HG03280 (cell line): ENCODE measurements at regions not wholly inside any gene's neighbourhood (a gene's known extent, or its start where the extent isn't known, plus 50 kb on each side); places are given as distances from the start of the nearest gene placed in this dataset.

Experiments
- ATAC-seq: cut with Tn5 transposase; IDR thresholded peaks from one replicate; pipeline ENCODE4 v1.9.1; 2021; ENCODE audit warnings: mild to moderate bottlenecking, moderate library complexity; ENCODE audit not compliant: unreplicated experiment

DNA sequence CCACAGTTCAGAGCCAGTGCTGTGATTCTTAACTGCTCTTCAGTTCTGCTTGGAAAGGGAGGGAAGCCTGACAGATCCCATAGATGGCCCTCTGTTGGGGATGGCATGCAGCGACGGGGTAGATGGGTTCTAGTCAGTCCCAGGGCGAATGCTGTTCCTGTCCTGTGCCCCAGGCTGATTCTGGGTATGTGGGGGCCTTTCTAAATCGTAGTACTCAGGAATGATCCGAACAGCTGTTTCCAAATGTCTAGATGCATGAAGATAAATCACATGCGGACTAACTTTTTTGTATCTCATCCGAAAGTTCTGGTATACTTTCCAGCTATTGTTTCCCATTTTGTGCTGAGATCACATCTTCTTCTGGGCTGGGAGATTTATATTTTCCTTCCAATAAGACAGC, 186.0 kb upstream of the MKI67 start:
- no peak for ATAC-seq

DNA sequence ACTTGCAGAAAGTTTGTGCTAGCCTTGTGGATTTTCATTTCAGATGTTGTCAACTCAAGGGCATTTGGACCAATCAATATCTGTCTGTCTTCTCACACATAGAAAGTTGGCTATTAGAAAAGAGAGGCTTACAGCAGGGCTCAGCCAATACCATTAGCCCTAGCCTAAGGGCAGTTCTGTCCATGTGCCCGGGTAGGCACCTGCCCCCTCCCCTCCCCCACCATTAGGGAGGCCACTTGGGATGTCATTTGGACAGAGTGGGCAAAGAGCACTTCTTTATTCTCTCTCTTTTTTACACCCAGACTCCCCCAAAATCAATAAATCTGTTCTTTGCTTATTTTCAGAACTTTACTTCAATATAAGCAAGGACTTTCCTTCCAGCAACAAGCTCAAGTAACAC, 188.5 kb upstream of the MKI67 start:
- no peak for ATAC-seq

DNA sequence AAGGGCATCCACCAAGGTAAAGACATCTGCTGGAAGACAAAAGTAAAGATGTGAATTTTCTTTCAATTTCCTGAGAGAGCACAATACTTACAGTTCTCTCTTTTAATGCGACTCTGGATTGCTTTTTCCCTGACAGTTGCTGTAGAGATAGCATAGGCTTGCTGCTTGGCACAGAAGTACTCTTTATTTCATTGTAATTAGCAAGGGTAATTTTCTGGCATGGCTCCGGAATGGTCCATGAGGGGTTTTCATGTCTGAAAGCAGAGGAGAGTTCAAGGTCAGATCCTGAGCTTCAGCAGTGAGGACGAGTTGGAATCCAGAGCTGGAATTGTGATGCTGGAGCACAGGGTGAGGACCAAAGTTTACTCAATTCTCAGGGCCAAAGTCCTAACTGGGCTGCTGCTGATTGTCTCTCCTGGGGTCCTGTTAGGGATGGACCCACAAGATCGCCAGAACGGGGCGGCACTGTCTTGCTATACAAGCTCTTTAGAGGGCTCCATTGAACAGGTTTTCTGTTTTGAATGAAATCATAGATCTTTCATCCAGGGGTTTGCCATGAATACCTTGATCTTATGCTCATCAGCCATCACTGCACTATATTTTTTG, 190.0 kb upstream of the MKI67 start:
- no peak for ATAC-seq

- no peak for ATAC-seq
These were observed 190.7 kb upstream of the MKI67 start for GRCh38 chr10:128316925-128317324.

DNA sequence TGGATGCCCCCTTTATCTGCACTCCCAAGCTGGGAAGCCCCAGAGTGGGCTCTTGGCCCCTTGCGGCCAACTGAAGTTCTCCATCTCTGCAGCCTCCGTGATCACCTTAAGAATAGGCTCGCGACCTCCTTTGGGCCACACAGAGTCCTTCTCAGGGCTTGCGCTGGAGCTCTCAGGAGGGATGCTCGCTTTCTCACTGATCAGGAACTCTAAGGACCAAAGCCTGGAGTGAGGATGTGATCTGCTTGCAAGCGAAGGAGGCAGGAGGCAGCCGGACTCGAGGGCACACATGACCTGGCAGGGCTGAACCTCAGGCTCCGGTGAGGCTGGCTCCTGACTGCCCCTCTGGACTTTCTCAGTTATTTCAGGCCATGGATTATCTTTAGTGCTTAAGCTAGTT, 192.1 kb upstream of the MKI67 start:
- no peak for ATAC-seq

DNA sequence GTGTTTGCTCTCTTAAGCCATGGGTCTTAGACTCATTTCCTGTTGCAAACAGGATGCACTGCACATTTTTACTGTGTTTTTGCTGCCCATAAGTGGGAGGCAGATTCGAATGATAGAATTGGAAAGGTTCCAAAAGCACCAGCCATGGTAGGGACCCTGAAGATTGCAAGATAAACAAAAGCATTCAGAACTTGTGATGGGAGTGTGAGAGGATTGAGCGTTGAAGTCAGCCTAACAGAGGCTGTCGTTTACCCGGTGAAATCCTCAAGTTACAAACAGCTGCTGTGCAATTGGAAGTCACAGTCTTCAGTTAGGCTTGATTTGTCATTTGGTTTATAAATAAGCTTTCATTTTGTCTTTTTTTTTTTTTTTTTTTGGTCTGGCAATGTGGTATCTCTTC, 192.7 kb upstream of the MKI67 start:
- no peak for ATAC-seq

DNA sequence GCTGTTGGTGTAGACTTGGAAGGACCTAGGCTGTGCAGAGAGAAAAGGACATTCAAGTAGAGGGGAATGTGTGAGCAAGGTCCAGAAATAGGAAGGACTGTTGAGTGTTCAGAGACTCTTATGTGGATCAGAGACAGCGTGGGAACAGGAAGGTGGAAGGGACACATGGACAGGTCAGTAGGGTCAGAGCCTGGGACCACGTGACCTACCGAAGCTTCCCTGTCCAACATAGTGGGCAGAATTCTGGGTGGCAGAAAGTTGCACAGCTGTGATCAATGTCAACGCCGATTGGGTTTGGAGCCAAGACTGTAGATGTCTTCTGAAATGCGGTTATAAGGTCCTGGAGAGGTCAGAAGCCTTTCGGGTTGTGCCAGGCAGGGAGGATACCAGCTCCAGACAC, 195.9 kb upstream of the MKI67 start:
- no peak for ATAC-seq

GRCh38 chr10:128322950-128323349, 196.7 kb upstream of the MKI67 start:
- no peak for ATAC-seq

DNA sequence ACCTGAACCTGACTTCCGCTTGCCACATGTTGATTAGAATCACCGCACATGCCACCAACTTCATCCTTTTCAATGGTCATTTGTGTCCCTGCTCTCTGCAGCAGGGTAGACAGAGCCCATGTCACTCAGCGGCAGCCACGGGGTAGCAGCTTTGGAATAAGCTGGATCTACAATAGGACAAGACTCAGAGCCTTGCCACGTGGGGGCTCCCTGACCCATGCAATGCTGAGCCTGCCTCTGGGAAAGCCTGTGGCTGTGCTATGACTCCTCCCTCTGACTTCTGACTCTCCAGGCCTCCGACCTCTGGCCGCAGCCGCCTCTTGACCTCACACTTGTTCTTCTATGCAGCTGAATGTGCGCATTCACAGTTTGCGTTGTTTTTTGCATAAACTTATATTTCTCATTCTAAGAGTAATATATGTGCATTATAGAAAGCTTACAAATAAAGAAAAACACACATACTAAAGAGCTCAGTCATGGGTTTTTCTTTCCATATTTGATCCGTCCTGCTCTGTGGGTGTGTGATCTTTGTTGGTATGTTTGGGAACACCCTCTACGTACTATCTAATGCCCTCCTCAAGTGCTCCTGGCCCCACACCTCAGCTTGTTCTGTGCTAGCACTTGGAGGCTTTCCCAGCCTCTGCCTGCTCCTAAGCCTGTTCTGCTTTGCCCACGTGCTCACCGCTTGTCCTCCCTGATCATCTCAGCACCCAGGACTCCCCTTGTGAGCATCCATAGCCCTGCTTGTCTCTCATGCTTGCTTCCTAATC, 198.0 kb upstream of the MKI67 start:
- no peak for ATAC-seq

- no peak for ATAC-seq
These were observed 199.6 kb upstream of the MKI67 start for GRCh38 chr10:128325788-128326187.

GRCh38 chr10:128326251-128326650, 200.0 kb upstream of the MKI67 start:
- no peak for ATAC-seq

GRCh38 chr10:128326851-128327250, 200.6 kb upstream of the MKI67 start:
- no peak for ATAC-seq

- no peak for ATAC-seq
These were observed 210.2 kb upstream of the MKI67 start for GRCh38 chr10:128336401-128336800.

GRCh38 chr10:128337860-128338378, 211.7 kb upstream of the MKI67 start:
- no peak for ATAC-seq

GRCh38 chr10:128338951-128339350, 212.7 kb upstream of the MKI67 start:
- no peak for ATAC-seq

- no peak for ATAC-seq
These were observed 213.5 kb upstream of the MKI67 start for GRCh38 chr10:128339753-128340152.

DNA sequence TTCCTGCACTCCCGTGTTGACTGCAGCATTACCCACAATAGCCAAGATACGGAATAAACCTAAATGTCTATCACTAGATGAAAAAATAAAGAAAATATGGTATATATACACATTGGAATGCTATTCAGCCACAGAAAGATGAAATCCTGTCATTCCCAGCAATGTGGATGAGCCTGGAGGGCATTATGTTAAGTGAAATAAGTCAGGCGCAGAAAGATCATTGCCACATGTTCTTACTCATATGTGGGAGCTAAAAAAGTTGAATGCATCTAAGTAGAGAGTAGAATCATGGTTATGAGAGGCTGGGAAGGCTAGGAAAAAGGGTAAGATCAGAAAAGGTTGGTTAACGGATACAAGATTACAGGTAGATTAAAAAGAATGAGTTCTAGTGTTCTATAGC, 219.1 kb upstream of the MKI67 start:
- no peak for ATAC-seq

- ATAC-seq, result no peak
These were observed 234.6 kb upstream of the MKI67 start for GRCh38 chr10:128360783-128361182.

DNA sequence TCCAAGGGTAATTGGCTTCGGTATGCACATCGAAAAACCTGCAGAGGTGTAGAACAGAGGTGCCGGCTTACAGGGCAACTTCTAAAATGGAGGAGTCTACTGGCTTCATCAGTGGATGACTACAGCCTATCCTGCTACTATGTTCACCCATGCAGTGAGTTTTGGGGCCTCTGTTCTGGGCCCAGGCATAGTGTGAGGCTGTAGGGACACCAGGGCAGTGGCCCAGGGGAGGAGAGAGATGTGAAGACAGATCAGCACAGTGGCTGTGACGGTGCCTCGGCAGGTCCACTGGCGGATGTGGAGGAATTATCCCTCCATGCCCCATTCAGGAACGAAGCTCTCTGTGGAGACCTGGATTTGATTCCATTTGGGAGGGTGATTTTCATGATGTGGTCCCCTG, 235.3 kb upstream of the MKI67 start:
- ATAC-seq, result no peak

- ATAC-seq, result no peak
These were observed 236.3 kb upstream of the MKI67 start for GRCh38 chr10:128362514-128362913.

DNA sequence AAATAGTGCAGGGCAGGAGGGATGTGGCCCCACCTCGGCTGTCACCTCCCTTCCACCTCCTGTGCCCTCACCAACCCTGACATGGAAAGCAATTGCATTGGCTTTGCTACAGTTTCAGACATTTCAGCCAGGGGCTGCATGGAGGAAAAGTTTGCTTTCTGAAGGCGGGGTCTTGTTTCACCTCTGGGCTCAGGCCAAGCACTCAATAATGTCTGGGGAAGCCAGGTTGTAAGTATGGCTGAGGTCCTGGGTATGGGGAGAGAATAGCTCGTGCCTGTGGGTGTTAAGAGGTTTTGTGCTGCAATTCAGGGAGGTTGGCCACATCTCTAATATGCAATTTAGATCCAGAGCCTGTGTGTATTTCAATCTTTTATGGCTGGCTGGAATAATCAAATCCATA, 238.4 kb upstream of the MKI67 start:
- no peak for ATAC-seq

- no peak for ATAC-seq
These were observed 239.0 kb upstream of the MKI67 start for GRCh38 chr10:128365156-128365725.
